ENCODE measurements at regions not wholly inside any gene's neighbourhood (a gene's known extent, or its start where the extent isn't known, plus 50 kb on each side); places are given as distances from the start of the nearest gene placed in this dataset.

DNA sequence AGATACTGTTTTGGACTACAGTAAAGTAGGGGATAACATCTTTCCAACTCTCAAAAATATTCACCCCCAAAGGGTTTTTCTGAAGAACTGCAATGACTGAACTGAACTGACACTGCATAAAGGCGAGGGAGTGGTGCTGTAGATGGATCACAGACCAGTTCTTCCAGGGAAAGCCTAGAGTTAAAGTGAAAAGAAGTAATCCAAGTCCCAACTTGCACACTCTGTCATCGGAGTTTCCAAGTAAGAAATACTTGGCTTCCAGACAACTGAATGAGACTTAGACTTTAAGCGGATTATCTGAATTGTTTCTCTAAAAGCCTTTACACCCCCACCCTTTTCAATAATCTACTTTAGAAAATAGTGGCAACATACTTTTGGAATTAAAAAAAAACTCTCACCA lies 134.1 kb upstream of the PREP start (continued):
- TF ChIP-seq, protein P1, sequence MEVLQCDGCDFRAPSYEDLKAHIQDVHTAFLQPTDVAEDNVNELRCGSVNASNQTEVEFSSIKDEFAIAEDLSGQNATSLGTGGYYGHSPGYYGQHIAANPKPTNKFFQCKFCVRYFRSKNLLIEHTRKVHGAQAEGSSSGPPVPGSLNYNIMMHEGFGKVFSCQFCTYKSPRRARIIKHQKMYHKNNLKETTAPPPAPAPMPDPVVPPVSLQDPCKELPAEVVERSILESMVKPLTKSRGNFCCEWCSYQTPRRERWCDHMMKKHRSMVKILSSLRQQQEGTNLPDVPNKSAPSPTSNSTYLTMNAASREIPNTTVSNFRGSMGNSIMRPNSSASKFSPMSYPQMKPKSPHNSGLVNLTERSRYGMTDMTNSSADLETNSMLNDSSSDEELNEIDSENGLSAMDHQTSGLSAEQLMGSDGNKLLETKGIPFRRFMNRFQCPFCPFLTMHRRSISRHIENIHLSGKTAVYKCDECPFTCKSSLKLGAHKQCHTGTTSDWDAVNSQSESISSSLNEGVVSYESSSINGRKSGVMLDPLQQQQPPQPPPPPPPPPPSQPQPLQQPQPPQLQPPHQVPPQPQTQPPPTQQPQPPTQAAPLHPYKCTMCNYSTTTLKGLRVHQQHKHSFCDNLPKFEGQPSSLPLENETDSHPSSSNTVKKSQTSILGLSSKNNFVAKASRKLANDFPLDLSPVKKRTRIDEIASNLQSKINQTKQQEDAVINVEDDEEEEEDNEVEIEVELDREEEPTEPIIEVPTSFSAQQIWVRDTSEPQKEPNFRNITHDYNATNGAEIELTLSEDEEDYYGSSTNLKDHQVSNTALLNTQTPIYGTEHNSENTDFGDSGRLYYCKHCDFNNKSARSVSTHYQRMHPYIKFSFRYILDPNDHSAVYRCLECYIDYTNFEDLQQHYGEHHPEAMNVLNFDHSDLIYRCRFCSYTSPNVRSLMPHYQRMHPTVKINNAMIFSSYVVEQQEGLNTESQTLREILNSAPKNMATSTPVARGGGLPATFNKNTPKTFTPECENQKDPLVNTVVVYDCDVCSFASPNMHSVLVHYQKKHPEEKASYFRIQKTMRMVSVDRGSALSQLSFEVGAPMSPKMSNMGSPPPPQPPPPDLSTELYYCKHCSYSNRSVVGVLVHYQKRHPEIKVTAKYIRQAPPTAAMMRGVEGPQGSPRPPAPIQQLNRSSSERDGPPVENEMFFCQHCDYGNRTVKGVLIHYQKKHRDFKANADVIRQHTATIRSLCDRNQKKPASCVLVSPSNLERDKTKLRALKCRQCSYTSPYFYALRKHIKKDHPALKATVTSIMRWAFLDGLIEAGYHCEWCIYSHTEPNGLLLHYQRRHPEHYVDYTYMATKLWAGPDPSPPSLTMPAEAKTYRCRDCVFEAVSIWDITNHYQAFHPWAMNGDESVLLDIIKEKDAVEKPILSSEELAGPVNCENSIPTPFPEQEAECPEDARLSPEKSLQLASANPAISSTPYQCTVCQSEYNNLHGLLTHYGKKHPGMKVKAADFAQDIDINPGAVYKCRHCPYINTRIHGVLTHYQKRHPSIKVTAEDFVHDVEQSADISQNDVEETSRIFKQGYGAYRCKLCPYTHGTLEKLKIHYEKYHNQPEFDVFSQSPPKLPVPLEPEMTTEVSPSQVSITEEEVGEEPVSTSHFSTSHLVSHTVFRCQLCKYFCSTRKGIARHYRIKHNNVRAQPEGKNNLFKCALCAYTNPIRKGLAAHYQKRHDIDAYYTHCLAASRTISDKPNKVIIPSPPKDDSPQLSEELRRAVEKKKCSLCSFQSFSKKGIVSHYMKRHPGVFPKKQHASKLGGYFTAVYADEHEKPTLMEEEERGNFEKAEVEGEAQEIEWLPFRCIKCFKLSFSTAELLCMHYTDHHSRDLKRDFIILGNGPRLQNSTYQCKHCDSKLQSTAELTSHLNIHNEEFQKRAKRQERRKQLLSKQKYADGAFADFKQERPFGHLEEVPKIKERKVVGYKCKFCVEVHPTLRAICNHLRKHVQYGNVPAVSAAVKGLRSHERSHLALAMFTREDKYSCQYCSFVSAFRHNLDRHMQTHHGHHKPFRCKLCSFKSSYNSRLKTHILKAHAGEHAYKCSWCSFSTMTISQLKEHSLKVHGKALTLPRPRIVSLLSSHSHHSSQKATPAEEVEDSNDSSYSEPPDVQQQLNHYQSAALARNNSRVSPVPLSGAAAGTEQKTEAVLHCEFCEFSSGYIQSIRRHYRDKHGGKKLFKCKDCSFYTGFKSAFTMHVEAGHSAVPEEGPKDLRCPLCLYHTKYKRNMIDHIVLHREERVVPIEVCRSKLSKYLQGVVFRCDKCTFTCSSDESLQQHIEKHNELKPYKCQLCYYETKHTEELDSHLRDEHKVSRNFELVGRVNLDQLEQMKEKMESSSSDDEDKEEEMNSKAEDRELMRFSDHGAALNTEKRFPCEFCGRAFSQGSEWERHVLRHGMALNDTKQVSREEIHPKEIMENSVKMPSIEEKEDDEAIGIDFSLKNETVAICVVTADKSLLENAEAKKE (CRISPR knock-in tag; IDR thresholded peaks at IDR 0.05), result no peak
- TF ChIP-seq, protein P2, sequence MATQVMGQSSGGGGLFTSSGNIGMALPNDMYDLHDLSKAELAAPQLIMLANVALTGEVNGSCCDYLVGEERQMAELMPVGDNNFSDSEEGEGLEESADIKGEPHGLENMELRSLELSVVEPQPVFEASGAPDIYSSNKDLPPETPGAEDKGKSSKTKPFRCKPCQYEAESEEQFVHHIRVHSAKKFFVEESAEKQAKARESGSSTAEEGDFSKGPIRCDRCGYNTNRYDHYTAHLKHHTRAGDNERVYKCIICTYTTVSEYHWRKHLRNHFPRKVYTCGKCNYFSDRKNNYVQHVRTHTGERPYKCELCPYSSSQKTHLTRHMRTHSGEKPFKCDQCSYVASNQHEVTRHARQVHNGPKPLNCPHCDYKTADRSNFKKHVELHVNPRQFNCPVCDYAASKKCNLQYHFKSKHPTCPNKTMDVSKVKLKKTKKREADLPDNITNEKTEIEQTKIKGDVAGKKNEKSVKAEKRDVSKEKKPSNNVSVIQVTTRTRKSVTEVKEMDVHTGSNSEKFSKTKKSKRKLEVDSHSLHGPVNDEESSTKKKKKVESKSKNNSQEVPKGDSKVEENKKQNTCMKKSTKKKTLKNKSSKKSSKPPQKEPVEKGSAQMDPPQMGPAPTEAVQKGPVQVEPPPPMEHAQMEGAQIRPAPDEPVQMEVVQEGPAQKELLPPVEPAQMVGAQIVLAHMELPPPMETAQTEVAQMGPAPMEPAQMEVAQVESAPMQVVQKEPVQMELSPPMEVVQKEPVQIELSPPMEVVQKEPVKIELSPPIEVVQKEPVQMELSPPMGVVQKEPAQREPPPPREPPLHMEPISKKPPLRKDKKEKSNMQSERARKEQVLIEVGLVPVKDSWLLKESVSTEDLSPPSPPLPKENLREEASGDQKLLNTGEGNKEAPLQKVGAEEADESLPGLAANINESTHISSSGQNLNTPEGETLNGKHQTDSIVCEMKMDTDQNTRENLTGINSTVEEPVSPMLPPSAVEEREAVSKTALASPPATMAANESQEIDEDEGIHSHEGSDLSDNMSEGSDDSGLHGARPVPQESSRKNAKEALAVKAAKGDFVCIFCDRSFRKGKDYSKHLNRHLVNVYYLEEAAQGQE (IDR thresholded peaks at IDR 0.05; ENCODE audit: unreplicated experiment), result no peak
- no peak for TF ChIP-seq ZNF331 (CRISPR knock-in tag; IDR thresholded peaks at IDR 0.05; ENCODE audit: low read depth)

DNA sequence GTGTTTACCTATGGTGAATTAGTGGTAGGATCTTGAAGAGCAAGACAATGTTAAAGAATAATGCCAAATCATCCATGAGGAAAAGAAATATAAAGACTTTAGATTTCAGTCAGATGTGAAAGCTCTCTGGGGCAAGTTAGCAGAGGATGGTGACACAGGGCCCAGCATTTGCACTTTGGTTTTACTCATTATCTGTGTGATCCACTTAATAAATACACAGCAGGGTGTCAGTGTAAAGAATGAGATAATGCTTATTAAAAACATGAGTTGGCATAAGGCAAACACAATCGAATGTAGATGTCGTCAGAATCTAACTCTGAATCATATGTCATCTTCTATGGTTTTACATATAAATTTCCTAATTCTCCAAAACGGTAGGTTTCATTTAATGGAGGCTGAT lies 130.4 kb upstream of the PREP start:
- no peak for DNase-seq (ENCODE audit: low spot score)
- ATAC-seq, result no peak
- TF ChIP-seq EZH2 (IDR thresholded peaks at IDR 0.05; ENCODE audit: low read depth, unreplicated experiment) (no peak), ZNF331 (CRISPR knock-in tag; IDR thresholded peaks at IDR 0.05; ENCODE audit: low read depth) (no peak), EZH2phosphoT487 (IDR thresholded peaks at IDR 0.05; ENCODE audit: unreplicated experiment) (no peak), POLR2AphosphoS5 (IDR thresholded peaks at IDR 0.05; ENCODE audit: low read depth) (no peak), ZNF114 (CRISPR knock-in tag; IDR thresholded peaks at IDR 0.05) (no peak), STAT1 (IDR thresholded peaks at IDR 0.05; ENCODE audit: unreplicated experiment) (no peak), JUNB (IDR thresholded peaks at IDR 0.05; ENCODE audit: unreplicated experiment) (no peak)
- TF ChIP-seq, protein P3, sequence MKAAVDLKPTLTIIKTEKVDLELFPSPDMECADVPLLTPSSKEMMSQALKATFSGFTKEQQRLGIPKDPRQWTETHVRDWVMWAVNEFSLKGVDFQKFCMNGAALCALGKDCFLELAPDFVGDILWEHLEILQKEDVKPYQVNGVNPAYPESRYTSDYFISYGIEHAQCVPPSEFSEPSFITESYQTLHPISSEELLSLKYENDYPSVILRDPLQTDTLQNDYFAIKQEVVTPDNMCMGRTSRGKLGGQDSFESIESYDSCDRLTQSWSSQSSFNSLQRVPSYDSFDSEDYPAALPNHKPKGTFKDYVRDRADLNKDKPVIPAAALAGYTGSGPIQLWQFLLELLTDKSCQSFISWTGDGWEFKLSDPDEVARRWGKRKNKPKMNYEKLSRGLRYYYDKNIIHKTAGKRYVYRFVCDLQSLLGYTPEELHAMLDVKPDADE (IDR thresholded peaks at IDR 0.05), result no peak
- TF ChIP-seq, protein P4, sequence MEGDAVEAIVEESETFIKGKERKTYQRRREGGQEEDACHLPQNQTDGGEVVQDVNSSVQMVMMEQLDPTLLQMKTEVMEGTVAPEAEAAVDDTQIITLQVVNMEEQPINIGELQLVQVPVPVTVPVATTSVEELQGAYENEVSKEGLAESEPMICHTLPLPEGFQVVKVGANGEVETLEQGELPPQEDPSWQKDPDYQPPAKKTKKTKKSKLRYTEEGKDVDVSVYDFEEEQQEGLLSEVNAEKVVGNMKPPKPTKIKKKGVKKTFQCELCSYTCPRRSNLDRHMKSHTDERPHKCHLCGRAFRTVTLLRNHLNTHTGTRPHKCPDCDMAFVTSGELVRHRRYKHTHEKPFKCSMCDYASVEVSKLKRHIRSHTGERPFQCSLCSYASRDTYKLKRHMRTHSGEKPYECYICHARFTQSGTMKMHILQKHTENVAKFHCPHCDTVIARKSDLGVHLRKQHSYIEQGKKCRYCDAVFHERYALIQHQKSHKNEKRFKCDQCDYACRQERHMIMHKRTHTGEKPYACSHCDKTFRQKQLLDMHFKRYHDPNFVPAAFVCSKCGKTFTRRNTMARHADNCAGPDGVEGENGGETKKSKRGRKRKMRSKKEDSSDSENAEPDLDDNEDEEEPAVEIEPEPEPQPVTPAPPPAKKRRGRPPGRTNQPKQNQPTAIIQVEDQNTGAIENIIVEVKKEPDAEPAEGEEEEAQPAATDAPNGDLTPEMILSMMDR (conservative IDR thresholded peaks at IDR 0.05; ENCODE audit: low read depth in 2 of 2), result no peak

More for the DNA sequence above, 130.4 kb upstream of the PREP start:
- H3K27ac Mint-ChIP-seq, result no peak overlapping the region
- H3K36me3 ChIP-seq (ENCODE audit: insufficient read depth), result no peaks in the 10 kb centered on the region
- no peaks in the 10 kb centered on the region for H4K20me1 ChIP-seq (replicated peaks; ENCODE audit: insufficient read depth)
- H3K4me1 ChIP-seq (ENCODE audit: insufficient read depth), result no peaks in the 10 kb centered on the region
- H3F3A ChIP-seq (replicated peaks; ENCODE audit: low read depth), result no peaks in the 10 kb centered on the region
- H3K9me3 Mint-ChIP-seq, result no peaks in the 10 kb centered on the region
- H3K27me3 Mint-ChIP-seq (ENCODE audit: insufficient read depth, low read depth, poor library complexity), result no peaks in the 10 kb centered on the region
- H2AFZ ChIP-seq, result no peak overlapping the region
- no peaks in the 10 kb centered on the region for H3K36me3 Mint-ChIP-seq (ENCODE audit: low read depth)
- H3K4me3 Mint-ChIP-seq, result no peak overlapping the region
- no peak overlapping the region for H3K4me3 ChIP-seq
- H3K79me2 ChIP-seq (replicated peaks; ENCODE audit: insufficient read depth), result no peaks in the 10 kb centered on the region
- H3K27me3 ChIP-seq (ENCODE audit: insufficient read depth), result no peaks in the 10 kb centered on the region
- no peak overlapping the region for H3K4me2 ChIP-seq
- no peaks in the 10 kb centered on the region for H3K4me1 Mint-ChIP-seq
- H3K27ac ChIP-seq (ENCODE audit: low read depth), result no peak overlapping the region
- no peaks in the 10 kb centered on the region for H3K9me2 ChIP-seq (ENCODE audit: insufficient read depth)
